Hippocampal formation (tissue), 2 donors: ENCODE measurements at regions not wholly inside any gene's neighbourhood (a gene's known extent, or its start where the extent isn't known, plus 50 kb on each side); places are given as distances from the start of the nearest gene placed in this dataset.

Experiments used
- DNase-seq, 2 donors: peaks; one replicate each; lab custom pipeline; 2025; lab: John Stamatoyannopoulos, UW

DNA sequence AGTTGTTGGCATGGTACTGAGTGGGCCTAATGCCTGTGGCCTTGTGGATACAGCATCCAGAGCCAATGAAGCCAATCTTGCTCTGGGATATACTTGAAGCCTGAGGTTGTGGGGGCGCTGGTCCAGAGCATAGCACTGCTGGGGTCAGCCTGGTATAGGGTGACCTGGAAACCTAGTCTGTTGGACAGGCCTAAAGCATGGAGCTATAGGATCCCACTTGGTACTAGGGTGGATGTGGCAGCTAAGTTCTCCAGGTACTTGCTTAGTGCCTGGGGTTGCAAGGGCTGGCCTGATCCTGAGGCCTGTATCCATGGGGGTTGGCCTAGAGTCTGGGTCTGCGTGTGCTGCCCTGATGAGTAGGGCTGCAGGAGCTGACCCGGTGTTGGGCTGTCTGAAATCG lies 1168.2 kb upstream of the C9orf72 start:
- no peak for DNase-seq

DNA sequence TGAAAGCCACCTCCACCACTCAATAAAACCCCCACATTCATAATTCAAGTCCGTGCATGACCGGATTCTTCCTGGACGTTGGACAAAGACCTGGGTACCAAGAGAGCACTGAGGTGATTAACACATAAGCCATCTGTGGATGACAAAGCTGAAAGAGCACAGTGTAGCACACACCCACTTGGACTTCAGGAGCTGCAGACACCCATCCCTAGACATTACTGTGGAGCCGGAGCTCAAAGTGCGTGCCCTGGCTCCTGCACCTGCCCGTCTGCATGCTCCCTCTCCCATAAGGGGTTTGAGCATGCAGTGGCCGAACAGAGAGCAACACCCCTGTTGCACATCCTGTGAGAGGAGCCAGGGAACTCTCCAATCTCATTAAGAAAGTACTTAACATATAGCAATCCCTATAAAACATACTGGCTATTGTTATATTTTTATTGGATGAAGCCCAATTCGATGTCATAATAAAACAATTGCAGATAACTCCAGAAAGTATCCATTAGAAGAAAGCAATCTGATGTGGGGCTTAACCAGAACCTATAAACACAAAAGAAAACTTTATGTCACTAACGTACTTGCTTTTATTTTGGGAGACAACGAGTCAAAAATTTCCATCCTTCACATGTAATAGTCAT lies 1174.2 kb upstream of the C9orf72 start:
- DNase-seq = no peak

DNA sequence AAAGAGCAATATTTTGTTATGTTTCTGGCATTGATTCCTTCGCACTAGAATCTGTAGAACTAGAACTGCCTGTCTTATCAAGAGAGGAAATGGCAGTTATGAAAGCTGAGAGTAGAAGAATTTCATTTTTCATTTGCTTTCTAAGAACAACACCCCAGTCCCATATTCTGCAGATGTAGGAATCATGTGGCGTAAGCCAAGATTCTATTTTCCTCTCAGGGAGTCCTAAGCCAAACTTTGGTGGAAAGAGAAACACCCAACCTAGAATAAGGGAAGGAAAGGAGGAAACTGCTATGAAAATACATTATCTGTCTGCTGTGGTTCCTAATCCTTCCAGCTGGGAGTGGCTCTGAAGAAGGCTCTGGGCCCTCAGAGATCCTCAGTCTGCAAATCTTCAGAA lies 1176.9 kb upstream of the C9orf72 start:
- DNase-seq = no peak

DNA sequence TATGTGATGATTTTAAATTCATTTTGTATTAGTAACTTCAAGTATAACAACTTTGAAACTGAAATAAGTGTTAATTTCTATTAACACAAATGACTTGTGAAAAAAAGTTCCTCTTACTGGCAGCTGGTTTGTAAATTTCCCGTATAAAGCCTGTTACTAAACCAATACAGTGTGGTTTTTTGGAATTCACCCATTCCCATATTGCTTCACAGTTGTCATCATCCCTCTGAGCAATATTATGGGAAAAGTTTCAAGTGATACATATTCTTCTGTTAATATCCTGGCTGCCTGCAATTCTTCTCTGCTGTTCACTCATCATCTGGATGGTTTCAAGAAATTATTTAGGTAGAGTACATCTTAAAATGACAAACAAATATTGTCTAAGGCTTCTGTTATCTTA lies 1185.1 kb upstream of the C9orf72 start:
- DNase-seq = no peak

DNA sequence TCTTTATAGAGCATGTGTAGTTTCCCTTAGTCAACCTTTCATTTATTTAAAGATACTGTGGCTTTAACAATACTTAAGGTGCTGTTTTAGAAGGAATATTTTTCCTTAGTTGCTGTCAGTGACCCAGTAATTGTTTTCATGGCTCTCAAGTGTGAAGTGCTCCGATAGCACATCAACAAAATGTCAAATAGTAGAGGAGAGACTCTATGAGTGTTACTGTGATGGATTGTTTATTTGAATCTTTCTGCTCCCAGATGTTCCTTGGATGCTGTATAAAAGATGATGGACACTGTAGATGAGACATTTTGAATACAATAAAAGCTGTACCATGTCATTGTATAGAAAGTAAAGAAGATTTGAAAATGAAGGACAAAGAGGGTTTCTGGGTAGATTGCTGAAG lies 1185.7 kb upstream of the C9orf72 start:
- no peak for DNase-seq

DNA sequence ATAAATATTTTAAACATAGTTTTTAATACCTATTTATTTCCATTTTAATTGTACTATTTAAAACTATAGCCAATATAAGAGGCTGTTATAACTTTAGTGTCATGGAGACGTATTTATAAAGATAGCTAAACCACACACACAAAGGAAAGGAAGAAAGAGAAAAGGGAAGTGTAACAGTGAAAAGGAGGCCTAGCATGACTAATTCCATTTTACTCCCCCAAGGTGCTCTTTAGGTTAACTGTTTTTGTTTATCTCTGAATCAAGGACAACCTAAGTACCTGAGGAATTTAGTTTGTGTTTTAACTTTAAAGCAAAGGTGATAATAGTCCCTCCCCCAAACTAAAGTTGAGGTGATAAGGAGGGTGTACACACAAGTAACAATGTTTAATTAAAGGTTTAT lies 1188.9 kb upstream of the C9orf72 start:
- DNase-seq = no peak

DNA sequence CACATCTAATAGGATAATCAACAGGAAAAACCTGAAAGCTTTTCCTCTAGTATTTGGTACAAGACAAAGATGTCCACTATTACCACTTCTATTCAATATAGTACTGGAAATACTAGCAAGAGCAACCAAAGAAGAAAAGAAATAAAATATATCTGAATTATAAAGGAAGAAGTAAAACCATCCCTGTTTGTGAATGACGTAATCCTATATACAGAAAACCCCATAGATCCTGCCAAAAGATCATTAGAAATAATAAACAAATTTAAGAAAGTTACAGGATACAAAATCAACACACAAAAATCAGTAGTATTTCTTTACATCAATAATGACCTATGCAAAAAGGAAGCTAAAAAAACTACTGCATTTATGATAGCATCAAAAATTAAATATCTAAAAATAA lies 1191.3 kb upstream of the C9orf72 start:
- no peak for DNase-seq

DNA sequence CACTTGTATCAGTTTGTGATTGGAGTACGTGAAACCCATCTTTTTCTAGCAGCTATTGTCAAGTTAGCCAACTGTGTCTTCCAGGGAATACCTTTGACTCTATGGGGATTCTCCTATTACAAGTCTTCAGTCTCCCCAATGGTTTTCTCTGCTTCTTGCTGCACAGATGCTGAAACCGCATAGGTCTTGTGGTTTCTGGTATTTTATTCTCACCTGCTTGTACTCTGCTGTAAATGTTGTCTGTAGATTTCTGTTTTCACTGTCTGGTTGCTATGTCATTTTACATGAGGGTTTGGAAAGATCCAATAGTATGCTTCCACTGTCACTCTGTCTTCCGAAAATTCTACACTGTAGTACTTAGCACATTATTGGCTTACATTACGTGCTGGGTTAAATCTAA lies 1196.9 kb upstream of the C9orf72 start:
- no peak for DNase-seq

DNA sequence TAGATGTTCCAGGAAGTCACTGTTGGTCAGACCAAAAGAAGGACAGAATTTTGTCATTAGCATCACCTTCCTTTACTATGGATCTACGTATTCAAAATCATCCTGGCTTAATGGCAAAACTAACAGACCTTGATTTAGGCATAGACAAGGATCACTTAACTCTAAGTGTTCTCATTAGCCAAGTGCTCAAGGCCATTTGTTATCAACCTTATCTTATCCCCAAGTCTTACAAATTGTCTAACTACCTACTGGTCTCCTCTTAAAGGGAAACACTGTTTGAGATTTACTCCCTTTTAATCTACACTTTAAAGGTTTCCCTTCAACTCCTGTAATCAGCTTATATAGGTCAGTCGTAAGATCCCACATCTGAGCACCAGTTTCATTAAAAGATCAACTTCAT lies 1197.5 kb upstream of the C9orf72 start:
- no peak for DNase-seq

DNA sequence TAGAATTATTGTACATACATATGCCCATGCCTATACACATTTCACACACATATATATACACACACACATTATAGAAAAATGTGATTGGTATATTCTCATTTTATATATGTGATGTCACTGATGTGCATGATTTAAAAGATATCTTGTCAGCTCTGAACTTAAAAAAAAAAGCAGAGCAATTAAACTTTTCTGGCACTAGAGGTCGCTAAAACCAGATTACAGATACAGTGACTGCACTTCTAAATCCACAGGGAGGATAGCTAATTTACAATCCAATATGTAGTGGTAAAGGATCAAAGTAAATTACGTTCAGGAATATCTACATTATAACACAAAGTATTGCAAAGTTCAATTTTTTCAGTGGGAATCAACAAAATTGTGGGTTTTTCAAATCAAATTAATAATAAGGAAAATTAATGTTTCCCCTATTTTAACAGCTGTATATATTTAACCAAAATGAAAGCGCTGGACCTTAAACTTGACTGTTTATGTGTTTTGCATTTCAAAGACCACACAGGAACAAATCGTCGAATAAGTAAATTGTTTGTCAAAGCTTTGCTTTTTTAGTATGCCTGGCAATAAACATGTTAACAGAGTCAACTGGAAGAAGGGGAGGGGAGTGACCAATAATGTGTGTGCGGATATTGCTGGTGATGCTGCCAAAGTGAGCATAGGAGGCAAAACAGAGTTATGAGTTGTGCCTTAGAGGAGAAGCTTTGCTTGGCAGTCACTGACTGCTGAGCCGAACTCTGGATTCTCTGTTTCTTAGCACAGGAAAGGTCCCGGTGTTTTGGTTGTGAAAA lies 1201.4 kb upstream of the C9orf72 start:
- DNase-seq = peak in 1 of 2 donors; percentile 60

DNA sequence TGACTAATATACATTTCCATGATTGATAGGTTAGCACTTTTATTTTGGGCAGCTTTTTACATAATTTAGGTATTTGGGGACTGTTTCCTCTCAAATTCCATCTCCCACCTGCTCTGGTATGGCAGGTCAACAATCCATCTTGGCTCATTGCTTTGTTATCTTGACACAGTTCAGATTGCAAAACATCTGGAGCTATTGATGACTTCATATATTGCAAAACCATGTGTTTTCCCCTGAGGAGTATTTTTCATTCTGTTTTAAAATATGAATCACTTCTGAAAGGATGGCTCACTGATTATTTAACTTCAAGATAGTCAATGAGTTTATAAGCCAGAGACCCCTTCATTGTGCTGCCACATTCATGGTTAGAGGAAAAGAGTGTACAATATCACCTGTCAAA lies 1206.0 kb upstream of the C9orf72 start:
- DNase-seq = no peak

DNA sequence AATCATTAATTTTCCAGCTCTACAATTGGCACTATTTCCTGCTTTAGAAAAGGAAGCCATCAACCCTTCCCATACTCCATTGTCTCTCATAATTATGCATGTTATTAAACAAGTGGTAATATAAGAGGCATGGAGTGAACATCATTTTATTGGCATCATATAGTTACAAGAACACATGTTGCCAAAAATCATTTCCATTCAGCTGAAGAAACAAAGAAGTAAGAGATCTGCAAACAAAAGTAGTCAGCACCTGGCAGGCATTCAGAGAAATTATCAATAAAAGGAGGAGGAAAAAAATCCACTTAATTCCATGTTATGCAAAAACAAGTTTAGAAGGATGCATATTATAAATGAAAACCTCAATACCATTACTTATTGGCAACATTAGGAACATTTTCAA lies 1208.2 kb upstream of the C9orf72 start:
- DNase-seq = no peak

DNA sequence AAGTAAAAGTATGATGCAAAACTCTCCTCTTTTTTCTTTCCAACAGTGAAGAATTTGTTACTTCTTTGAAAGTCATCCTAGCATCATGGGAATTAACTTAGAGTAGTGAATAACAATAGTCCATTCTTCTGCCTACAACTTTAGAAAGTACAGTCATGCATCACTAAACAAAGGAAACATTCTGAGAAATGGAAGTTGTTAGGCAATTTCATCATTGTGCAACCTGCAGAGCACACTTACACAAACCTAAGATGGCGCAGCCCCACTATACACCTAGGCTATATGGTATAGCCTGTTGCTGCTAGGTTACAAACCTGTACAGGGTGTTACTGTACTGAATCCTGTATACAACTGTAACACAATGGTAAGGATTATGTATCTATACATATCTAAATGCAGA lies 1209.3 kb upstream of the C9orf72 start:
- DNase-seq = no peak

DNA sequence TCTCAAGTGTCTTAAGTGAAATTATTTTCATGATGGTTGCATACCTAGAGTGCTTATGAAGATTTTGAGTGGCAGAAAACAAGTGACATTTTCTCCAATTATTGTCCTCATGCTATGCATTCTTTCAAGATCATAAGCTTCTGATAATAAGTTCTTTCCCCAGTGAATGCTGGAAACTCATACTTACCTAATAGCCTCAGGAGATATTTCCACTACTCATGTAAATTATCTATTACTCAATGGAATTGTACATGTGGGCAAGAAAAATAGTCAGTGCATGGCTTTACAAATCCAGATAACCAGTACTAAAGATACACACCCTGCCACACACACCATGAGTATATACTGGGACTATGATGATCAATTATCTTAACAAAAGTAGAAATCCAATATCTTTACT lies 1219.4 kb upstream of the C9orf72 start:
- DNase-seq = no peak

DNA sequence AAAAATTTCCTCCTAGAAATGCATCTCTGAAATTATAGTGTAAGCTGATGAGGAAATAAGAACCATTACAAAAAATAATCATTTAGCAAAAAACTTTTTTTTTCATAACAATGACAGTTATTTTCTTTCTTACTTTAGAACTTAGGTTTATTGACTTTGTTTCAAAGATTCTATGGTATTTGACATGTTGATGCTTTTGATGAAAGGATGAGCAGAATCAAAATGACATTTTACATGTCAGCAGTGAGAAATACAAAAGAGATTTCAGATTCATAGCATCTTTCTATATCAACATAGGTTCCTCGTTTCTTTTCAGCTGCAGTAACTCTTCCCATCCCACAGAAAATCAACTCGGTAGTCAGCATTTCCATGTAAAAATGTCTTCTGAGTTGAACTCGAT lies 1226.6 kb upstream of the C9orf72 start:
- DNase-seq = no peak

DNA sequence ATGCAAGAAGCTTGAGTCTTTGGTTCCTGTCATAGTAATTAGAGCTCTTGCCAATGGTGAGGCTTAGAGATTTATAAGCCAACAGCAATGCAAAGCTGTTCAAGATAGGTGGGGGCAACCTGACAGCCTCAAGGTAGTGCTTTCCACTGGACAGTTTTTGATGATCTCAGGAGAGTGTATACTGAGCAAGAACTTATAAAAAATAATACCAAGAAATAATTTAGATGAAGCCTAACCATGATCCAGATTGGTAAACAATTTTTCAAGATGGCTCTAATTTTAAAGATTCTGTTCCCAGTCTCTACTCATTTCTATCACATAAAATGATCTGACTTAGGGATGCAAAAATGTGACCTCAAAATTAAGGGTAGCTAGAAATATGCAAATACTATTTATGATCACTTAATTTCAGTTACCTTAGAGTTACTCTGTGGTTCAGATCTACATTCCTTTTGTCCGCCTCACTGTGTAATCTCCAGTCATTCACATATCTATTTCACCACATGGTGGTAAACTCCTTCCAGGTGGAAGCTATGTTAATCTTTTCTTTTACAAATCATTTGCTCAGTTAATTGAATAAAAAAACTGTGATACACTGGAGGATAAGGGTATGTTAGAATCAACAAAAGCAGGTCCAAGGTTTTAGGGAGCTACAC lies 1228.0 kb upstream of the C9orf72 start:
- DNase-seq = no peak

DNA sequence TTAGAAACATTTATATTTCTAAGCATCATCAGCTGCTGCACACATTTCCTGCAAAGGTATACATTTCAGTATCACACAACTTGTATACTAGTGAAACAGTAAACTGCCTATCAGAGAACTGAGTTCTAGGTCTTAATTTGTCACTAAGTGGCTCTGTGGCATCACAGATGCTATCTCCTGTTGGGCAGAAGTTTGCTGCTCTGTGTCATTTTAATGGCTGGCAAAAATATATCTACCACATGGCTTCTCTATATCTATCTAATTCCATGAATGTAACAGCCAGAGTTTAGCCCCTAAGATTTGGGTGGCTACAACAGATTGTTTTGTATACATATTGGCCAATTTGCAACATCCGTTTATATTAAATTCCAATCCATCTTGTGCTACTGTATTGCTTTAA lies 1231.9 kb upstream of the C9orf72 start:
- DNase-seq = no peak

DNA sequence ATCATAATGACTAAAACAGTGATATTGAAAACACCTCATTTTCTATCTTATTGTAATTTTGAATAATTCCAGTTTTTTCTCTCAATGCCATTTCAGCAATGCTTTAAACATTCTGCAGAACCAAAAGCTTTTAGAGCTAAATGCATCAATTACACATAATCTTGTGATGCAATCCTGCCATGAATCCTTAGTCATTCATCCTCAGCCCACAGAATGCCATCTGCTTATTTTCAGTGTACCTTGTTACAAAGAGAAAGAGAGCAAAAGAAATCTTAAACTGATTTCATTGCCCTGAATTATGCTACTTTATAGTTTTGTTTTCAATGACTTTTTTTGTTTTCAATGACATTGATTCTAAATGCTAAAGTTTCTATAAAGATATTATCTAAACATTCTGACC lies 1234.8 kb upstream of the C9orf72 start:
- DNase-seq = peak in 1 of 2 donors; percentile 51

DNA sequence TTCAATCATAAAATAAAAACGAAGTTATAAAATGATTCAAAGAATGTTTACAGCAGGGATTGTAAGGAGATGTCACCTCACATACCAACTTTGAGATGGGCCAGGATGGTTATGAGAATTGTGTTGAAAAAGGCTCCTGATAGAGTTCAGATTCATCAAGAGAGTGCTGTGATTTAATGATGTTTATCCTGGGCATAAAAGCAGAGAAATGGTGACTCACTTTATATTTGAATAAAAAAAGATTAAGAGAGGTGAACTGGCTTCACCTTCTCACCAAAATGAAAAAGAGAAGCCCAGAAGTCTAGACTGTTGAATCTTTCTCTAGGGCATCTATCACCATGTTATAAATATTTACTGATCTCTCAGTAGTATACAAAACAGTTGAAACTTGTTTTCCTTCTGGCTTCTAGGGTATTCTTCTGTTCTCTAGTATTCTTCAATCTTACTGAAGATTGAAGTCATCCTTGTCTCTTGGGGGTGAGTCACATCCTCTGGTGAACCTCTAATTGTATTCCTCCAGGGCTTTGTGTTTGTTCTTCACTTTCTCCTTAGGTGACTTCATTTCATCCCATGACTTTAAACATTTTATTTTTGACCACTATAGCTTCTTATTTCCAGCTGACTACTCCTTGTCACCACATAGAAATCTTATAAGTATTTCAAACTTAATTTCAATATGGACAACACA lies 1237.3 kb upstream of the C9orf72 start:
- no peak for DNase-seq

DNA sequence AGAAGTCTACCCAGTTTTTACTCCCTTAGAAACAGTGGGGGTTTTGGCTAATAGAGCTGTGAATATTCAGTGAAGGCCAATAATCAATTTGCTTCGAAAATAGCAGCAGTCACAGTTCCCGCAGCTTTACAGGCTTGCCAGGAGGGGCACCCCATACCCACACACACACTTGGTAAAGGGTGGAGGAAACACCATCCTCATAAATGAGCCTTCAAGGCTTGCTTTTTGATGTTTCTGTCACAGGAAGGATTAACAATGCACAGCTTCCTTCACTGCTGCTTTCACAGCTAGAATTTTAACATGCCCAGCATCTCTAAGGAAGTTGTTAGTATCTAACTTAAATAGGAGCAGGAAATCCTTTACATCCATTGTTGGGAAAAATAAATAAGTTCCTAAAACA lies 1247.5 kb upstream of the C9orf72 start:
- no peak for DNase-seq

DNA sequence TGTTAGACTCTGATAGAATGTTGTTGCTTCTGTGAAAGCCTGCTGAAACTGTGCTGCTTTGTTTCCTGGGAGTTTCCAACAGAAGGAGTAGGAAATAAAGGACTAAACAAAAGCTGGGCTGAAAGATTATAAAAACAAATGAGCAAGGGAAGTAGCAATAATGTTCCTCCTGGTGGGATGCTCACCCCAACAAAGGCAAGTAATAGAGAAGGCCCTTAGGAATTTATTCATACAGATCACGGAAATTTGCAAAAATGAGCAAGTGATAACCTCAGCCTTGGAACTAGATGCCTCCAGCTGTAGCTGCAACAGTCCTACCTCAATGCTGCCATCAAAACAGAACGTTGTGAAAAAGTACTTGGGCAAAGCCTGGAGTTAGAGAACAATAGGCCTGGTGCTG lies 1248.0 kb upstream of the C9orf72 start:
- DNase-seq = no peak

DNA sequence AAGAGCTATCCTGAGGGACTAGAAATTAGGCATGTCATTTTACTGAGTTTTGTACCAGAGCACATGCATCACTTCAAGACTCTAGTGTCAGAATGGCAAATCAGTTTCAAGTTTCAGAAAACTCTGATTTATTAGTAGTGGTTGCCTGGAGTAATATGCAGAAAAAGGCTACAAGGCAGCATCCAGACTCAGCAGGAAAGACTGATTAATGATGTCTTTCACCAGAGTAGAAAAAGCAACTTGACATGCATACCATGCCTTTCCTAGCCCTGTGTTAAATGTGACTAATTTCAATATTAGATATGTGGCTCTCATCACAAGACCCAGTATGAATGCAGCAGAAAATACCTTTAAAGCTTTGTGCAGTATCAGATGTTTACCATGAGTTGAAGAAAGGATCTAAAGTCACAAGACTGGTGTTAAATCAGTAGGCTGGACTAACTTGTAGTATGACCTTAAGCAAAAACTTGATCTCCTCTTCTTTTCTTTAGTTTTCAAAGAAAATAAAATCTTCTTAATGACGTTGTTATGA lies 1251.2 kb upstream of the C9orf72 start:
- DNase-seq = no peak
